Karpas-422 (cell line): ENCODE measurements at regions not wholly inside any gene's neighbourhood (a gene's known extent, or its start where the extent isn't known, plus 50 kb on each side); places are given as distances from the start of the nearest gene placed in this dataset.
"Not testable (repeated sequence)": the region's sequence is repeated elsewhere in the genome, so short reads cannot be mapped to it uniquely, and the experiment has no call there.

Experiments used
- DNase-seq: peaks from one replicate; pipeline ENCODE4 v3.0.0-alpha.2; 2015
- H2AFZ ChIP-seq: fragments of 200-600 bp; sonication (generic); 2 replicates; pipeline ENCODE4 v1.6.1; 2014; ENCODE audit warnings: antibody characterized with exemption, low read length, mixed read lengths
- H3K27ac ChIP-seq: fragments of 200-600 bp; sonication (generic); 2 replicates; pipeline ENCODE4 v1.5.1; 2014; ENCODE audit warnings: mild to moderate bottlenecking, low read length, moderate library complexity
- H3K27me3 ChIP-seq: fragments of 200-600 bp; sonication (generic); 2 replicates; pipeline ENCODE4 v1.6.1; 2014; ENCODE audit warnings: low read length, mixed read lengths
- H3K36me3 ChIP-seq: fragments of 200-600 bp; sonication (generic); 2 replicates; pipeline ENCODE4 v1.6.1; 2014; ENCODE audit warnings: low read length, mixed read lengths; ENCODE audit not compliant: insufficient read depth
- H3K4me1 ChIP-seq: fragments of 200-600 bp; sonication (generic); 2 replicates; pipeline ENCODE4 v1.6.1; 2014; ENCODE audit warnings: mild to moderate bottlenecking, low read length, mixed read lengths
- H3K4me2 ChIP-seq: fragments of 200-600 bp; sonication (generic); 2 replicates; pipeline ENCODE4 v1.6.1; 2014; ENCODE audit warnings: low read length, low read depth, mild to moderate bottlenecking; ENCODE audit not compliant: poor library complexity, severe bottlenecking
- H3K4me3 ChIP-seq: fragments of 200-600 bp; sonication (generic); 2 replicates; pipeline ENCODE4 v1.5.1; 2014; ENCODE audit warnings: mild to moderate bottlenecking, antibody characterized with exemption, low read length, mixed read lengths
- H3K79me2 ChIP-seq: fragments of 200-600 bp; sonication (generic); 2 replicates; pipeline ENCODE4 v1.6.1; 2014; ENCODE audit warnings: mild to moderate bottlenecking, low read length, mixed read lengths
- H3K9ac ChIP-seq: fragments of 200-600 bp; sonication (generic); 2 replicates; pipeline ENCODE4 v1.6.0; 2014; ENCODE audit warnings: low read length
- H3K9me2 ChIP-seq: fragments of 200-600 bp; sonication (generic), shearing (Covaris generic); replicated peaks from 2 replicates; pipeline ENCODE4 v1.6.0; 2014; ENCODE audit warnings: mild to moderate bottlenecking, low read length, moderate library complexity; ENCODE audit not compliant: insufficient read depth
- H3K9me3 ChIP-seq: fragments of 300-700, 200-600 bp; sonication (generic); 2 replicates; pipeline ENCODE4 v1.6.1; 2014; ENCODE audit warnings: low read length, mixed read lengths
- H4K20me1 ChIP-seq: fragments of 200-600 bp; sonication (generic); 2 replicates; pipeline ENCODE4 v1.6.1; 2014; ENCODE audit warnings: mild to moderate bottlenecking, antibody characterized with exemption, low read length, low read depth; ENCODE audit not compliant: insufficient read depth

DNA sequence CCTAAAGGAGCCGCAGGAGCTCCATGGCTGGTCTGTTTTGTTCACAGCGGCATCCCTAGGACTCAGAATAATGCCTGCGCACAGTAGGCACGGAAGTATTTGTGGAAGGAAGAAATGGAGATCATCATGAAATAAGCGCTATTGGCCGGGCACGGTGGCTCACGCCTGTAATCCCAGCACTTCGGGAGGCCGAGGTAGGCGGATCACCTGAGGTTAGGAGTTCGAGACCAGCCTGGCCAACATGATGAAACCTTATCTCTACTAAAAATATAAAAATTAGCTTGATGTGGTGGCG lies 175.5 kb upstream of the CIBAR2 start:
- not testable (repeated sequence) for H3K27me3 ChIP-seq, H3K4me3 ChIP-seq, H3K9me3 ChIP-seq, DNase-seq, H3K79me2 ChIP-seq, H3K4me1 ChIP-seq, H3K4me2 ChIP-seq, H4K20me1 ChIP-seq, H3K9me2 ChIP-seq, H2AFZ ChIP-seq, H3K9ac ChIP-seq, H3K36me3 ChIP-seq, H3K27ac ChIP-seq

DNA sequence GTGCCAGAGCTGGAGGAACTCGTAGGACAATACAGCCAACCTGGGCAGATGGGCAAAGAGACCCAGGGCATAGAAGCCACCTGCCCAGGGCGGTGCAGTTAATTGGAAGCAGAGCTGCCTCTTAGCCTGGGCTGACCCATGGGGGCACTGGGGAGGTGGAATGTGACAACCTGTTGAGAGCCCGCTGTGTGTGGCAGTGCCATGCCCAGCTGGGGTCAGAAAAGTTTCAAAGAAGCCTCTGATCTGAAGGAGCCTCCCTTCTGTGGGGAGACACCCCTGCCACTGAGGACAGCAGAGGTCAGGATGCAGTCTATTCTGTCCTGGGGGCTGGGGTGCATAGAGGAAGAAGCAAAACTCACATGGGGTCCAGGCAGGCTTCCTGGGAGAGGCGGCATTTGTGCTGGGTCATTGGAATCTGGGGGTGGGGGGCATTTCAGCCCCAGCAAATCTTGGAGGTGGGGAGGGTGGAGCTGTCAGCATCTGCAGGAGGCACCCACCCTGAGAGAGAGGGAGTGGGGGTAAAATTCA lies 176.1 kb upstream of the CIBAR2 start:
- Histone ChIP-seq H3K9ac (no peak overlapping the region), H3K4me2 (no peak overlapping the region), H3K9me3 (no peaks in the 10 kb centered on the region), H3K79me2 (no peaks in the 10 kb centered on the region), H3K4me3 (no peak overlapping the region), H3K4me1 (no peaks in the 10 kb centered on the region), H3K36me3 (no peaks in the 10 kb centered on the region), H3K27ac (no peak overlapping the region), H3K9me2 (no peaks in the 10 kb centered on the region), H4K20me1 (0 out of 2 replicates have a peak, but pooled peaks cover 3% of the 10 kb centered on the region), H3K27me3 (no peaks in the 10 kb centered on the region), H2AFZ (no peak overlapping the region)
- no peak for DNase-seq

DNA sequence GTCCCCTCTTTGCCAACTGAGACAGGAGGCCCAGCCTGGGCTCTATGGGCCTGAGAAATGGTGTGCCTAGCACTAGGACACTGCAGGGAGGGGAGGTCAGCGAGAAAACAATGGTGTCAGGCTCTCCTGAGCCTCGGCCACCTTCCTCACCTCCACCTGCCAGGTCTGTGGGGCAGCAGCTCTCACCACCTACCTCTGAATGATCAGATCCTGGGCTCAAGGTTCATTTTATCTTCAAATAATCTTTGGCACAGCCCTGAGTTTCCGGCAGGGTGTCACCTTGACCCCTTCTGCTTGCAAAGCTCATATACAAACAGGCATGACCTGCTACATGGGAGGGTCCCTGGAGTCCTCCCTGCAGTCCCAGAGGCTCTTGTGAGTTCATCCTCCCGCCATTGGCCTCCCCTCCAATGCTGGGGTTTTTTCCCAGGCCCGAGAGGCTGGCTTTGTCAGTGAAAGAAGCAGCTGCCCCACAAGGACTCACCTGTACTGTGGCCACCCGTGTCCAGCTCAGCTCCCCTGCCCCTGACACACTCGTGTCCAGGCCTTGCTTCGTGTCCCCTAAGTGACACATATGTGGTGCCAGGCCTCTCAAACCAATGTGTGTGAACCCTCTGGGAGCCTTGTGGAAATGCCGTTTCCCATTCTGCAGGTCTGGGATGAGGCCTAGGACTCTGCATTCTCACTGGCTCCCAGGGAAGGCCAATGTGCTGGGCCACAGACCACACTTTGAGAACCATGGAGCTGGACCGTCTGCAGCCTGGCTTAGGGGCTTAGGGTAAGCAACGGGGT lies 176.8 kb upstream of the CIBAR2 start:
- Histone ChIP-seq H3K4me3 (no peak overlapping the region), H3K9ac (no peak overlapping the region), H3K9me2 (no peaks in the 10 kb centered on the region), H3K36me3 (no peaks in the 10 kb centered on the region), H3K9me3 (no peaks in the 10 kb centered on the region), H3K4me2 (no peak overlapping the region), H4K20me1 (0 out of 2 replicates have a peak, but pooled peaks cover 3% of the 10 kb centered on the region), H3K79me2 (no peaks in the 10 kb centered on the region), H3K27ac (no peak overlapping the region), H3K4me1 (no peaks in the 10 kb centered on the region), H3K27me3 (no peaks in the 10 kb centered on the region), H2AFZ (no peak overlapping the region)
- DNase-seq = no peak

DNA sequence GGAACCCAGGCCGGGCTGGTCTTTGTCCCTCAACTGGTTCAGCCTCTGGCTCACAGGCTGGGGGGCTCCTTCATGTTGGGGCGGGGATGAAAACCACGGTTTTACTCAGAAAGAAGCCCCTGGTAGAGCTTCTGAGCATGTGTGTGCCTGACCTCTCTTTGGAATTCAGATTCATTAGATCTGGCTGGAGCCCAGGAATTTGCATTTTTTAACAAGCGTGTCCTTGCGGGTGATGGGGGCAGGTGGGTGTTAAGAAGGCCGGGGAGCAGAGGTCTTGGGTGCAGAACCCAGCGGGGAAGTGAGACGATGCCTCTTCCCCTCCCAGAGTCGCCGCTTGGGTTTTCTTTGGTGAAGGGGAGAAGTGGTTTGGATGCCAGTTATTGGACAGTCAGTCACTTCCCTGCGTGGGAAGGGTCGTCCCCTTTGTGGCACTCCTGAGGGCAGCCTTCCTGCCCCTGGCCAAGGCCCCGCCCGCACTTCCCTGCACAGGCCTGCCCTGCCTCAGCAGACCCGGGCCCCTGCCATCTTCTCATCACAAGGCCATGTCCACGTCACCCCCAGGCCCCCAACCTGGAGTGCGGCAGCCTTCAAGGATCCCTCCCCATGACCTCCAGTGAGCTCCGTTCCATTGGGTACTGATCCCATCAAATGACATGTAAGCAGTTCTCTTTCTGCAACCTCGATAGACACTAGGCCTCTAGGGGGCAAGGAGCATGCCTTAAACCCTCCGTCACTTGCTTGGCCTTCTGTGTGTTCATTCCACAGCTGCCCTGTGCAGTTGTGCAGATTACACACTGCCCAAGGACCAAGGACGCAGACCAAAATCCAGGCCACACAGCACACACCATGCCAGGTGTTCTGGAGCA lies 177.7 kb upstream of the CIBAR2 start:
- Histone ChIP-seq H4K20me1 (0 out of 2 replicates have a peak, but pooled peaks cover 3% of the 10 kb centered on the region), H3K79me2 (no peaks in the 10 kb centered on the region), H3K9me3 (no peaks in the 10 kb centered on the region), H3K27me3 (no peaks in the 10 kb centered on the region), H3K4me3 (no peak overlapping the region), H3K36me3 (no peaks in the 10 kb centered on the region), H3K9me2 (no peaks in the 10 kb centered on the region), H3K27ac (no peak overlapping the region), H2AFZ (no peak overlapping the region), H3K9ac (no peak overlapping the region), H3K4me1 (no peaks in the 10 kb centered on the region), H3K4me2 (no peak overlapping the region)
- no peak for DNase-seq

DNA sequence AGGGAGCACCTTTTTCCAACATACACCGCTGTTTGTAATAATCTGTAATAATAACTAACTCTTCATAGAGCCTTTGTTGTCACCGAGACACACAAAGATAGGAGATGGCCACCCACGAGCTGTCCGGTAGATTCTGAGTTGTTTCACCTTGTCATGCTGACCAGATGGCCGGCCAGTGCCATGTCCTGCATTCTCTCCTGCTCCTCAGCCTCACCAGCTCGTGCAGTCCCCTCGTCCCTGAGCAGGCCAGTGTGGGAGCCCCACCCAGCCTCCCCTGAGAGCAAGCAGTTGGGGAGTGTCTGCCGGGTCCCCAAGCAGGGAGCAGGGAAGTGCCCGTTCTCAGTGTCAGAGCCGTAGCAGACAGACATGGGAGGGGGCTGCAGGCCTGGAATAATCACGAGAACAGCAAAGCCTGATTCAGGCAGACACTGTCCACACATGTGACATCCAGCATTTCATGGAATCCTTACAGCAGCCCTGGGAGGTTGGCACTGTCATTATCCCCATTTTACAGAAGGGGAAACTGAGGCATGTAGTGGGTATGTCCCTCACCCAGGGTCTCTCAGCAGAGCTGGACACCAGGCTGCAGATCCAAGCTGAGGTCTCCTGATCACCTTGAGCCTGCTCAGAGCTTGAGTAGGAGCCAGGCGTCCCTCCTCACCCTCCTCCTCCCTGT lies 178.5 kb upstream of the CIBAR2 start:
- no peaks in the 10 kb centered on the region for H3K9me3 ChIP-seq

DNA sequence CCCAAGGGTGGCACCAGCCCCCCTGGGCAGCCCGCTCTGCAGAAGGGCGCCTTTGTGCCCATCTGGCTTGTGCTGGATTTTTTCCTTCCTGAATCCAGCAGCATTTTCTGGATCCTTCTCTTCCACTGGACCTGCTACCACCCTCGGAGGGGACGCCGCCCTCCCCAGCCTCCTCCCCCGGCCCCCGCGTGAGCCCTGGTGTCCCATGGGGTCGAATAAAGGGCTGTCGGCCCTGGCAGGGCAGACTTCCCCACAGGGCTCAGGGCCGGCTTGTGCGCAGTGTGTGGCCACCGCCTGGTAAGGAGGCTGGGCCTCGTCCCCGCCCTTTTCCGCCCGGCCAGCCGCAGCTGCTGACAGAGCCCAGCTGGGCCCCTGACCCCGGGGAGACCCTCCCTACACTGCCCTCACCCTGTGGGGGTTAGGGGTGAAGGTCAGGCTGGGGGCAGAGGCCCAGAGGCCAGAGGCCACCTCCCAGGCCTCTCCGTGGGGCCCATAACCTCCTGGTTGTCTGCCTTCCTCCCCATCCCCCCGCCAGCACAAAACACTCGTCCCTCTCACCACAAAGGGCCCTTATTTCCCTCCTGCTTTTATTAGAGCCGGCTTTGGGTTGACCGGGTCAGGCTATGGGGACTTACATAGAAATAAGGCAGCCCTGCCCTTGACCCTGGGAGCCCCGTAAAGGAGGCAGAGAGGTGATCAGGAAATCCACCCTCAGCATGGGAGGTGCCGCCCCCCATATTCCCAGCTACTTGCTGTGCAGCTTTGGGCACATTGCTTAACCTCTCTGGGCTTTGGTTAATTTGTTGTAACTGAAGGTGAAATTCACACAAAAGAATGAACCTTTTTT lies 179.3 kb upstream of the CIBAR2 start:
- no peaks in the 10 kb centered on the region for H3K4me1 ChIP-seq
- H2AFZ ChIP-seq = no peak overlapping the region
- no peaks in the 10 kb centered on the region for H3K9me3 ChIP-seq
- H4K20me1 ChIP-seq = 0 out of 2 replicates have a peak, but pooled peaks cover 3% of the 10 kb centered on the region
- no peak overlapping the region for H3K27ac ChIP-seq
- H3K27me3 ChIP-seq = no peaks in the 10 kb centered on the region
- H3K9me2 ChIP-seq = no peaks in the 10 kb centered on the region
- no peak overlapping the region for H3K4me2 ChIP-seq
- H3K79me2 ChIP-seq = no peaks in the 10 kb centered on the region
- H3K4me3 ChIP-seq = no peak overlapping the region
- H3K9ac ChIP-seq = no peak overlapping the region
- DNase-seq = no peak
- H3K36me3 ChIP-seq = no peaks in the 10 kb centered on the region

More for the DNA sequence above, 178.5 kb upstream of the CIBAR2 start:
- Histone ChIP-seq H3K9me2 (no peaks in the 10 kb centered on the region), H3K4me2 (no peak overlapping the region), H3K4me1 (no peaks in the 10 kb centered on the region), H3K36me3 (no peaks in the 10 kb centered on the region), H3K4me3 (no peak overlapping the region), H2AFZ (no peak overlapping the region), H3K9ac (no peak overlapping the region), H4K20me1 (0 out of 2 replicates have a peak, but pooled peaks cover 3% of the 10 kb centered on the region), H3K27me3 (no peaks in the 10 kb centered on the region), H3K27ac (no peak overlapping the region), H3K79me2 (no peaks in the 10 kb centered on the region)
- no peak for DNase-seq

DNA sequence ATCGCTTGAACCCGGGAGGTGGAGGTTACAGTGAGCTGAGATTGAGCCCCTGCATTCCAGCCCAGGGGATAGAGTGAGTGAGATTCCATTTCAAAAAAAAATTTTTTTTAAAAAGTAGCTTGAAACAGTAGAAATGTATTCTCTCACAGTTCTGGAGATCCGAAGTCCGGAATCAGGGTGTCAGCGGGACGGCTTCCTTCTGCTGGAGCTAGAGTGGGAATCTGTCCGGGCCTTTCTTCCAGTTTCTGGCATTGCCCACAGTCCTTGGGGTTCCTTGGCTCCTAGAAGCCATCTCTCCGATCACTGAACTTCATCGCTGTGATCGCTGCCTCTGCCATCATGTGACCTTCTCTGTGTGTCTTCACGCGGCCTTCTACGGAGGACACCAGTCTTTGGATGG lies 181.2 kb upstream of the CIBAR2 start:
- Histone ChIP-seq H3K4me1 (no peaks in the 10 kb centered on the region), H3K9me2 (no peaks in the 10 kb centered on the region), H2AFZ (no peak overlapping the region), H4K20me1 (0 out of 2 replicates have a peak, but pooled peaks cover 3% of the 10 kb centered on the region), H3K36me3 (no peaks in the 10 kb centered on the region), H3K79me2 (no peaks in the 10 kb centered on the region), H3K4me3 (no peak overlapping the region), H3K4me2 (no peak overlapping the region), H3K9me3 (no peaks in the 10 kb centered on the region), H3K27ac (no peak overlapping the region), H3K27me3 (no peaks in the 10 kb centered on the region), H3K9ac (no peak overlapping the region)
- DNase-seq = no peak
